Jurkat, Clone E6-1 (cell line): ENCODE measurements at regions not wholly inside any gene's neighbourhood (a gene's known extent, or its start where the extent isn't known, plus 50 kb on each side); places are given as distances from the start of the nearest gene placed in this dataset.
A peak's percentile ranks its signal among the peaks of the same experiment; 100 is the strongest.

Experiments used
- DNase-seq: peaks from one replicate; pipeline ENCODE4 v3.0.0-alpha.2; 2011; ENCODE audit warnings: low read depth, low spot score
- H3K4me3 ChIP-seq: 2 replicates; pipeline ENCODE4 v1.5.1; 2011; ENCODE audit warnings: mild to moderate bottlenecking, low read length, control low read depth, moderate library complexity

DNA sequence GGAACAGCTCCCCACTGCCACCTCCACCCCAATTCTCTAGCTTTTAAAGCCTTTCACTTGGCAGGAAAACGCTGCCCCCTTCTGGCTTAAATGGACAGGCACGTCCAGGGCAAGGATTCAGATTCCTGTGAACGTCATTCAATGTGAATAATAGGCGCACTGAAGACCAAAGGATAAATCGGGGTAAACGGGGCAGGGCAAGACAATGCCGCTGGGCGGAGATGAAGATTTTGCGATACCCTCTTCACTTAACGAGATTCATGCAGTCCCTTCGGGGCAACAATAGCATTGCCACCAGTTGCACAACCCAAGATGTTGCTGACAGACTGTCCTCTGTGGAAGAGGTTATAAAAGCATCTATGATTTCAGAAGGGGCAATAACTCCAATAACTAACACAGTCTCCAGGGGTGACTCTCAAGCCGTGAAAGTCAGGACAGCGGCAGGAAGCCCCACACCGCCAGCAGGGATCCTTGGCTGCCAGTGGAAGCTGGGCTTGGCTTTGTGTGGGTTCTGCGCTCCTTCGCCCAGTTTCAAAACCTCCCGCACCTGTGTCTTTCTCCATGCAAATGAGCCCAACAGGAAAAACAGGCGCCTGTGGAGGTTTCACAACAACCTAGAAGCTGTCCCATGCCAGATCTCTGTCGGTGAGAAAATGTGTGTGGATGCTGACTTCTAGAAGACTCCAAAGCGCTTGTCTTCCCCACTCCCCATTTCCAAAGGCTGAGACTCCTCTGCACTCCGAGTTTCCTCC, 291.8 kb downstream of the BMP7 start:
- H3K4me3 ChIP-seq, result peak overlapping the region; percentile 2; the same call in 1 of the 2 replicates
- DNase-seq, result peak; percentile 71

DNA sequence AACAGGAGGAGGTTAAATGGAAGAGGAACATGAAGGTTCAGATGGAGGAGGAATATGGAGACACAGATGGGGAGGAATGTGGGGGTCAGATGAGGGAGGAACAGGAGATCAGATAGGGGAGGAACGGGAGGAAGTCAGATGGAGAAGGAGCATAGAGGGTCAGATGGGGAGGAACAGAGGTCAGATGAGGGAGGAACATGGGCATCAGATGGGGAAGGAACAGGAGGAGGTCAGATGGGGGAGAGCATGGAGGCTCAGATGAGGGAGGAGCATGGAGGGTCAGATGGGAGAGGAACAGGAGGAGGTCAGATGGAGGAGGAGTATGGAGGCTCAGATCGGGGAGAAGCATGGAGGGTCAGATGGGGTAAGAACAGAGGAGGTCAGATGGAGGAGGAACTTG, 290.6 kb downstream of the BMP7 start:
- DNase-seq, result no peak
- no peak overlapping the region for H3K4me3 ChIP-seq

DNA sequence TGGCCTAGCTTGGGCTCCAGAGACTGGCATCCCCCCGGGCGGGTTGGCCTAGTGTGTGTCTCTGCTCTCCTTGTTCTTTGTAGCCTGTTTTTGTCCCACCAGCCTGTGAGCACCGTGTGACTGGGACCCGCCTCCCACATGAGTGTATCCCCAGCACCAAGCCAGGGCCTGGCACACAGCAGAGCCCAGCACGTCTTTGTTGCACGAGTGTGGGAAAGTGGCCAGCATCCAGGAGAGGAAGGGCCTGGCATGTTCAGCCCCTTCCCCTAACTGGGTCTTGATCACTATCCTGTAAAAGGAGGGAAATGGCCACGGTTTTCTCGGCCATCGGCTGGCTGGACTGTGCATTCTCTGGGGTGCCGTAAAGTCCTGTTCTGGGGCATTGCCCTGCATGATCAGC, 290.1 kb downstream of the BMP7 start:
- DNase-seq, result no peak
- H3K4me3 ChIP-seq, result no peak overlapping the region

DNA sequence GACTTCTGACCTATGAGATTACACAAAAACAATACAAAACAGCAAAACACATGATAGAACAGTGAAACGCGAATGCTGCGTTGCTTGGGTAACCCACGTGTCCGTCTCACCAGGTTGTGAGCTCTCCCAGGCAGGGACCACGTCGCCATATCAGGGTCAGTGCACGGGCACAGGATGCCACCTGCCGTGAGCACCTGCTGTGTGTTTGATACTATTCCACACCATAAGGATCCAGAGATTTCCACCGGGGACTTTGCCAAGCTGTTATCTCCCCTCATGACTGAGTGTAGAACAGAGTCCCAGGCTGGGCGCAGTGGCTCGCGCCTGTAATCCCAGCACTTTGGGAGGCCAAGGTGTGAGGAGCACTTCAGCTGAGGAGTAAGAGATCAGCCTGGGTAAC, 288.0 kb downstream of the BMP7 start:
- no peak for DNase-seq
- H3K4me3 ChIP-seq, result no peak overlapping the region

GRCh38 chr20:56979125-56979524, 287.3 kb downstream of the BMP7 start:
- DNase-seq, result peak; percentile 73
- no peak overlapping the region for H3K4me3 ChIP-seq

GRCh38 chr20:56981301-56981700, 285.1 kb downstream of the BMP7 start:
- no peak for DNase-seq
- no peak overlapping the region for H3K4me3 ChIP-seq

DNA sequence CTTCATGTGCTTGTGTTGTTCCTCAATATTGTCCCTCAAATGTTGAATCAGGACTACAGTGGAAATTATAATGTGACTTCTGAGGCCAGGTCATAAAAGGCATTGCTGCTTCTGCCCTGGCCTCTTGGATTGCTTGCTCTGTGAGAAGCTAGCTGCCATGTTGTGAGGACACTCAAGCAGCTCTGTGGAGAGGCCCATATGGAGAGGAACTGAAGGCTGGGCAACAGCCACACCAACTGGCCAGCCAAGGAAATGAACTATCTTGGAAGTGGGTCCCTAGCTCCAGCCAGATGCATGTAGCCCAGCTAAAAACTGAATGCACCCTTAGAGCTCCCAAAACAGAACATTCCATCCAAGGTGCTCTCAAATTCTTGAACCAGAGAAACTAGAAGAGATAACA, 282.6 kb downstream of the BMP7 start:
- DNase-seq, result no peak
- H3K4me3 ChIP-seq, result no peak overlapping the region

DNA sequence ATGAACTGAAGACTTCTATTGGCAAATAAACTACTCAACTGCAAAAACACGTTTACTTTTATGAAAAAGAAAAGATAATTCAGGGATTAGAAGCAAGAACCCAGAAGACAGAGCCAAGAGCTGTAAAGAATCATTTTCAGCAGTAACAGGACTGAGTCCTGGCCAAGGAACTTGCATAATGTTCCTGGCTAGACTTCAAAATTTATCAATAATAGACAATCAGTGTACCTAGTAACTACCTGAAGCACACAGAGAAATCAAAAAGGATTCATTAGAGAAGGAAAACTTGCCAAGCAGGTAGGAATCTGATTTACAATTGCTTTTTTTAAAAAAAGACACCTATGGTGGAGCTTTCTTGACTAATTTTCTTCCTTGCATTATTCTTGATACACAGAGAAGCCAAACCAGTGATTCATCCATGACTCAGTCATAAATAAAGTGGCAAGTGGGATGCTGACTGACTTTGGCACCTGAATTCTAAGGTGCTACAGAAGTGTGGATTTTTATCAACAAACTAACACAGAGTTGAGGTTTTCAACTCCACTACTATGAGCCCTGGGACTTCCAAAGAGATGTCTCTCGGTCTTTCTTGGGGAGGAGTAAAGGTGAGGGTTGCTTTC, 281.3 kb downstream of the BMP7 start:
- DNase-seq, result no peak
- no peak overlapping the region for H3K4me3 ChIP-seq

GRCh38 chr20:56986476-56986875, 280.0 kb downstream of the BMP7 start:
- no peak overlapping the region for H3K4me3 ChIP-seq
- no peak for DNase-seq

GRCh38 chr20:56986931-56987720, 279.3 kb downstream of the BMP7 start:
- H3K4me3 ChIP-seq, result no peak overlapping the region
- DNase-seq, result no peak

- no peak for DNase-seq
- H3K4me3 ChIP-seq, result no peak overlapping the region
Observed at GRCh38 chr20:56987986-56988385, 278.5 kb downstream of the BMP7 start.

DNA sequence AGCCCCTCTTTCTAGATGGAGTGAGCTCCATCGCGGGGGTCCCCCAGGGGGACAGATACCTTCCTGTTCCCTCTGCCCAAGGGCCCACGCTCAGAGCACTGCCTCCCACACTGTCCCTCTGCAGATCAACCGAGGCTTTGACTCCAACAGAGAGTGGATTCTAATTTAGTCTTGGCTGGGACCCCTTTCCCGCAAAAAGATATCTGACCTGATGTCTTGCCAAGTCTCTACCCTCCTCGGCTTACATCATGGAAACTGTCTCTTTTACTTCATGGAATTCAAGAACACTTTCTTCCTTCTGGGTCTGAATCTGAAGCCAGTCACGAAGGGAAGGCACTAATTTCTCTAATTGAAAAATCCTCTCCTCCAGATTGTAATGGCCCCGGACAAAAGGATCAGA, 278.0 kb downstream of the BMP7 start:
- H3K4me3 ChIP-seq, result no peak overlapping the region
- DNase-seq, result no peak

DNA sequence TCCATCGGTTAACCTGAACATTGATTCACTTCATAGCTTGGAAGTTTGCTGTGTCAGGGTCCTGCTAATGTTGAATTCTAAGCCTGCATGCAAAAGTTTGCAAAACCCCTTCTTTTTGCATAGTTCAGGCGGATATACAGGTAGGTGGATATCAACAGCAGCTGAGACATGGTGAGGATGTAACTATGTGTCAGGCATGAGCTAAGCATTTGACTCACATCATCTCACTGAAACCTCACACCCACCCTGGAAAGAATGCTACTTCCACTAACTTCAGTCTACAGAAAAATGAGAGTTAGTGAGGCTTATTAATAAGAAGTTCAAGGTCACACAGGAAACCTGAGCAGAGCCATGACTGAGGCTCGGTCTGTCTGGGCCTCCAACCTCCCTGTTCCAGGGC, 276.9 kb downstream of the BMP7 start:
- H3K4me3 ChIP-seq, result no peak overlapping the region
- DNase-seq, result no peak

- H3K4me3 ChIP-seq, result no peak overlapping the region
- DNase-seq, result no peak
Observed at GRCh38 chr20:56993020-56993559, 273.4 kb downstream of the BMP7 start.

DNA sequence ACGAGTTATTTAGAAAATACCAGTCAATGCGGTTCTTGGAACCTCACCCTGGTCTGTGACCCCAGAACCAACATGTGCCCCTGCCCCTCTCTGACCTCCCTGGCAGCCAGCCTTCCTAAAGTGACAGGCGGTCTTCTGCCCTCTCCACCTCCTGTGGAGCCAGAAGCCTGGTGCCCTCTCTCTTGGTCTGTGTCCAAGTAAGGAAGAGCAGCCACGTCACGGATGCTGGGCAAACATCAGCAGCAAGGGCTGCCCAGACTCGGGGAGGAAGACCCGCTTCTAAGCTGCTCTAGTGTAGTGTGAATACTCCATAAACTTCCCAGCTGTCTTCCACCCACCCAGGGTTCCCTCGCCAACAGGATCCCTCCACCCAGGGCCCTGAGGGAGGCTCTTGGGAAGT, 272.4 kb downstream of the BMP7 start:
- no peak overlapping the region for H3K4me3 ChIP-seq
- no peak for DNase-seq

- no peak overlapping the region for H3K4me3 ChIP-seq
- no peak for DNase-seq
Observed at GRCh38 chr20:56995149-56995548, 271.3 kb downstream of the BMP7 start.

GRCh38 chr20:56995635-56996075, 270.8 kb downstream of the BMP7 start:
- H3K4me3 ChIP-seq, result no peak overlapping the region
- DNase-seq, result no peak

- no peak overlapping the region for H3K4me3 ChIP-seq
- DNase-seq, result no peak
Observed at GRCh38 chr20:56996533-56996932, 269.9 kb downstream of the BMP7 start.

DNA sequence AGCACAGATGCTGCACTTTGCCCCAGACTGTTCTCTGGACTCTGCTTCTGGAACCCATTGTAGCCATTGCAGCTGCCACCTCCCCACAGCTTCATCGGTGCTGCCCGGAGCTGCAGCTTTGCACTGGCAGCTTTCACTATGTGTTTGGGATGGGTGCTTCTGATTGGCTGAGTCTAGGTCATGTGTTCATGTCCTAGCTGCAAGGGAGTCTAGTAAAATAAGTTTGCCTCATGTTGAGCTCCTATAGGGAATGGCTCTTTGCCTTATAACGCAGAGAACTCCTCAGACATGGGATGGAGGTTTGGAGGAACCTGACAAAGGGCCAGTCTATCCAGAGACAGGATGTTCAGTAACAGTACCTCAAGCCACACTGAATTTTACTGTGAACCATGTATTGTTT, 268.0 kb downstream of the BMP7 start:
- H3K4me3 ChIP-seq, result no peak overlapping the region
- no peak for DNase-seq

- peak overlapping the region; percentile 19 for H3K4me3 ChIP-seq
- peak; percentile 98 for DNase-seq
Observed at GRCh38 chr20:57000441-57000968, 265.9 kb downstream of the BMP7 start.
